H9 (cell line): ENCODE measurements at regions not wholly inside any gene's neighbourhood (a gene's known extent, or its start where the extent isn't known, plus 50 kb on each side); places are given as distances from the start of the nearest gene placed in this dataset.

ENCODE experiments used
- DNase-seq: peaks from one replicate; pipeline ENCODE4 v3.0.0-alpha.2; 2017
- H2AFZ ChIP-seq: one replicate; pipeline ENCODE4 v1.6.1; 2013; ENCODE audit warnings: mild to moderate bottlenecking, low read length, control low read depth, moderate library complexity
- H2AK5ac ChIP-seq: 2 replicates; pipeline ENCODE4 v1.6.1; 2013; ENCODE audit warnings: low read length, control low read depth, mixed read lengths; ENCODE audit not compliant: insufficient read length
- H2BK120ac ChIP-seq: one replicate; pipeline ENCODE4 v1.6.1; 2013; ENCODE audit warnings: low read depth, mild to moderate bottlenecking, low read length, control low read depth, inconsistent platforms; ENCODE audit not compliant: poor library complexity, severe bottlenecking
- H2BK12ac ChIP-seq: 2 replicates; pipeline ENCODE4 v1.6.1; 2013; ENCODE audit warnings: low read length, control low read depth, mixed read lengths, low read depth; ENCODE audit not compliant: insufficient read length
- H2BK15ac ChIP-seq: 2 replicates; pipeline ENCODE4 v1.6.1; 2013; ENCODE audit warnings: low read depth, low read length, control low read depth
- H2BK20ac ChIP-seq: one replicate; pipeline ENCODE4 v1.6.1; 2013; ENCODE audit warnings: low read depth, mild to moderate bottlenecking, low read length, control low read depth, inconsistent platforms; ENCODE audit not compliant: poor library complexity, severe bottlenecking
- H2BK5ac ChIP-seq: 2 replicates; pipeline ENCODE4 v1.6.1; 2013; ENCODE audit warnings: low read length, control low read depth, mixed read lengths; ENCODE audit not compliant: insufficient read length
- H3K14ac ChIP-seq: 2 replicates; pipeline ENCODE4 v1.6.1; 2013; ENCODE audit warnings: low read length, control low read depth; ENCODE audit not compliant: insufficient read depth
- H3K18ac ChIP-seq: 2 replicates; pipeline ENCODE4 v1.6.1; 2013; ENCODE audit warnings: low read depth, mild to moderate bottlenecking, mixed read lengths, low read length, control low read depth; ENCODE audit not compliant: insufficient read length
- H3K23ac ChIP-seq: 2 replicates; pipeline ENCODE4 v1.6.1; 2013; ENCODE audit warnings: low read length, control low read depth, mixed read lengths, low read depth; ENCODE audit not compliant: insufficient read length
- H3K23me2 ChIP-seq: 2 replicates; pipeline ENCODE4 v1.6.1; 2013; ENCODE audit warnings: low read depth, mild to moderate bottlenecking, mixed read lengths, low read length, control low read depth; ENCODE audit not compliant: insufficient read length, poor library complexity, severe bottlenecking
- H3K27ac ChIP-seq: 2 replicates; pipeline ENCODE4 v1.5.1; 2013; ENCODE audit warnings: low read length, control low read depth, mixed read lengths, low read depth; ENCODE audit not compliant: insufficient read length
- H3K27me3 ChIP-seq: 2 replicates; pipeline ENCODE4 v1.6.1; 2013; ENCODE audit warnings: low read length, control low read depth, inconsistent platforms; ENCODE audit not compliant: insufficient read depth
- H3K4ac ChIP-seq: 2 replicates; pipeline ENCODE4 v1.6.1; 2013; ENCODE audit warnings: low read depth, mild to moderate bottlenecking, control low read depth, inconsistent platforms, low read length, moderate library complexity
- H3K4me1 ChIP-seq: 2 replicates; pipeline ENCODE4 v1.6.1; 2013; ENCODE audit warnings: low read length, control low read depth, inconsistent platforms; ENCODE audit not compliant: insufficient read depth
- H3K4me2 ChIP-seq: 2 replicates; pipeline ENCODE4 v1.6.1; 2013; ENCODE audit warnings: low read length, control low read depth, mixed read lengths; ENCODE audit not compliant: insufficient read length, insufficient read depth
- H3K56ac ChIP-seq: 2 replicates; pipeline ENCODE4 v1.6.1; 2013; ENCODE audit warnings: low read depth, mild to moderate bottlenecking, mixed read lengths, low read length, control low read depth; ENCODE audit not compliant: insufficient read length
- H3K79me1 ChIP-seq: 2 replicates; pipeline ENCODE4 v1.6.1; 2013; ENCODE audit warnings: low read depth, mild to moderate bottlenecking, moderate library complexity, low read length, control low read depth, inconsistent platforms; ENCODE audit not compliant: insufficient read depth, poor library complexity, severe bottlenecking
- H3K79me2 ChIP-seq: 2 replicates; pipeline ENCODE4 v1.6.1; 2013; ENCODE audit warnings: low read length, control low read depth, inconsistent platforms; ENCODE audit not compliant: insufficient read depth
- H3K9ac ChIP-seq: 2 replicates; pipeline ENCODE4 v1.6.1; 2013; ENCODE audit warnings: low read length, control low read depth, mixed read lengths; ENCODE audit not compliant: insufficient read length; ENCODE audit errors: extremely low read depth
- H3K9me3 ChIP-seq: one replicate; pipeline ENCODE4 v1.6.1; 2013; ENCODE audit warnings: low read depth, low read length, inconsistent platforms; ENCODE audit not compliant: control insufficient read depth
- H3T11ph ChIP-seq: one replicate; pipeline ENCODE4 v1.6.1; 2013; ENCODE audit warnings: mild to moderate bottlenecking, low read length, control low read depth, inconsistent platforms
- H4K20me1 ChIP-seq: one replicate; pipeline ENCODE4 v1.6.1; 2013; ENCODE audit not compliant: control insufficient read depth, insufficient read length, insufficient read depth
- H4K5ac ChIP-seq: 2 replicates; pipeline ENCODE4 v1.6.1; 2013; ENCODE audit warnings: low read depth, mild to moderate bottlenecking, mixed read lengths, low read length, control low read depth; ENCODE audit not compliant: insufficient read length
- H4K8ac ChIP-seq: replicated peaks from 2 replicates; pipeline ENCODE4 v1.6.1; 2013; ENCODE audit warnings: low read length, control low read depth, mixed read lengths, low read depth; ENCODE audit not compliant: insufficient read length
- H4K91ac ChIP-seq: 2 replicates; pipeline ENCODE4 v1.6.1; 2013; ENCODE audit warnings: low read depth, mild to moderate bottlenecking, moderate library complexity, mixed read lengths, low read length, control low read depth; ENCODE audit not compliant: insufficient read length
- H3K27ac Mint-ChIP-seq, 3 experiments: 2 replicates in 2 of 3; 3 replicates in 1 of 3; pipeline ENCODE4 v1.8.0; 2020 to 2021; ENCODE audit warnings: mixed read lengths in 3 of 3, mild to moderate bottlenecking in 1 of 3, moderate library complexity in 1 of 3
- H3K27me3 Mint-ChIP-seq: 2 replicates; pipeline ENCODE4 v1.8.0; 2021; ENCODE audit warnings: low read depth, mild to moderate bottlenecking, moderate library complexity, mixed read lengths
- H3K36me3 Mint-ChIP-seq, 3 experiments: 2 replicates in 2 of 3; 3 replicates in 1 of 3; pipeline ENCODE4 v1.8.0; 2020 to 2021; ENCODE audit warnings: low read depth in 3 of 3, mixed read lengths in 3 of 3; ENCODE audit not compliant: insufficient read depth in 1 of 3
- H3K4me1 Mint-ChIP-seq, 2 experiments: 2 replicates each; pipeline ENCODE4 v1.8.0; 2020; ENCODE audit warnings: mixed read lengths in 2 of 2
- H3K4me3 Mint-ChIP-seq, 2 experiments: 2 replicates in 1 of 2; 3 replicates in 1 of 2; pipeline ENCODE4 v1.8.0; 2020 to 2021; ENCODE audit warnings: mild to moderate bottlenecking in 2 of 2, mixed read lengths in 2 of 2, moderate library complexity in 1 of 2
- H3K9me3 Mint-ChIP-seq, 2 experiments: 2 replicates in 1 of 2; 3 replicates in 1 of 2; pipeline ENCODE4 v1.8.0; 2020; ENCODE audit warnings: mild to moderate bottlenecking in 2 of 2, mixed read lengths in 2 of 2, moderate library complexity in 1 of 2
- CTCF ChIP-seq: fragments of 200-600 bp; sonication (generic); conservative IDR thresholded peaks from 3 replicates; pipeline ENCODE4 v1.8.0; 2021; ENCODE audit warnings: antibody characterized with exemption, mild to moderate bottlenecking

GRCh38 chr11:90668502-90668901 lies 445.7 kb upstream of the CHORDC1 start:
- H3K9me3 Mint-ChIP-seq = no peaks in the 10 kb centered on the region; a peak in 1 of 5 replicates
- no peak overlapping the region for H2AFZ ChIP-seq
- H3K4ac ChIP-seq = no peak overlapping the region
- no peak overlapping the region for H3K27ac Mint-ChIP-seq
- no peaks in the 10 kb centered on the region for H3K79me1 ChIP-seq
- H3K23ac ChIP-seq = no peak overlapping the region
- H2AK5ac ChIP-seq = no peak overlapping the region
- no peak overlapping the region for H3K4me3 Mint-ChIP-seq
- H3K27ac ChIP-seq = no peak overlapping the region
- H3K18ac ChIP-seq = no peak overlapping the region
- H2BK20ac ChIP-seq = no peak overlapping the region
- no peaks in the 10 kb centered on the region for H3K23me2 ChIP-seq
- H4K20me1 ChIP-seq = no peaks in the 10 kb centered on the region
- 0 out of 7 replicates have a peak, but pooled peaks cover 0 to 3% (median 0%) of the 10 kb centered on the region in 3 experiments for H3K36me3 Mint-ChIP-seq
- no peak overlapping the region for H3K56ac ChIP-seq
- no peak overlapping the region for H4K8ac ChIP-seq
- no peaks in the 10 kb centered on the region for H3K27me3 ChIP-seq
- no peak overlapping the region for H2BK5ac ChIP-seq
- no peak overlapping the region for H4K91ac ChIP-seq
- H4K5ac ChIP-seq = no peak overlapping the region
- no peak for DNase-seq
- H3K27me3 Mint-ChIP-seq = no peaks in the 10 kb centered on the region; the same call in 1 of the 2 replicates
- no peak overlapping the region for H3K14ac ChIP-seq
- H3K9ac ChIP-seq = no peak overlapping the region
- H2BK12ac ChIP-seq = no peak overlapping the region
- no peaks in the 10 kb centered on the region for H3K4me1 Mint-ChIP-seq
- no peak for TF ChIP-seq CTCF
- H3K79me2 ChIP-seq = no peaks in the 10 kb centered on the region
- no peak overlapping the region for H3K4me2 ChIP-seq
- no peak overlapping the region for H2BK15ac ChIP-seq
- H3K9me3 ChIP-seq = no peaks in the 10 kb centered on the region
- H2BK120ac ChIP-seq = no peak overlapping the region
- no peaks in the 10 kb centered on the region for H3K4me1 ChIP-seq
- no peak overlapping the region for H3T11ph ChIP-seq
